HG03139 (cell line): ENCODE measurements at regions not wholly inside any gene's neighbourhood (a gene's known extent, or its start where the extent isn't known, plus 50 kb on each side); places are given as distances from the start of the nearest gene placed in this dataset.

ENCODE experiments used
- ATAC-seq: cut with Tn5 transposase; IDR thresholded peaks from one replicate; pipeline ENCODE4 v1.9.1; 2021; ENCODE audit not compliant: unreplicated experiment

GRCh38 chr4:151993521-151993920 is 232.7 kb upstream of the GATB start:
- ATAC-seq = no peak

GRCh38 chr4:151992332-151993154 is 231.7 kb upstream of the GATB start:
- no peak for ATAC-seq

- ATAC-seq = no peak
Observed at GRCh38 chr4:151991884-151992167, 231.0 kb upstream of the GATB start.

GRCh38 chr4:151991001-151991883 is 230.4 kb upstream of the GATB start:
- no peak for ATAC-seq

- no peak for ATAC-seq
Observed at GRCh38 chr4:151990201-151990600, 229.4 kb upstream of the GATB start.

- no peak for ATAC-seq
Observed at GRCh38 chr4:151988591-151988990, 227.8 kb upstream of the GATB start.

GRCh38 chr4:151987606-151988005 is 226.8 kb upstream of the GATB start:
- ATAC-seq = no peak

GRCh38 chr4:151983854-151984253 is 223.0 kb upstream of the GATB start:
- no peak for ATAC-seq

GRCh38 chr4:151979819-151980218 is 219.0 kb upstream of the GATB start:
- ATAC-seq = no peak

- ATAC-seq = no peak
Observed at GRCh38 chr4:151968643-151969042, 207.8 kb upstream of the GATB start.

- no peak for ATAC-seq
Observed at GRCh38 chr4:151967074-151967473, 206.3 kb upstream of the GATB start.

- no peak for ATAC-seq
Observed at GRCh38 chr4:151962138-151962823, 201.5 kb upstream of the GATB start.

- no peak for ATAC-seq
Observed at GRCh38 chr4:151961456-151961855, 200.6 kb upstream of the GATB start.

- ATAC-seq = no peak
Observed at GRCh38 chr4:151960449-151961230, 199.8 kb upstream of the GATB start.

GRCh38 chr4:151957153-151957552 is 196.3 kb upstream of the GATB start:
- no peak for ATAC-seq

- no peak for ATAC-seq
Observed at GRCh38 chr4:151955721-151956380, 195.0 kb upstream of the GATB start.

GRCh38 chr4:151953795-151954372 is 193.1 kb upstream of the GATB start:
- ATAC-seq = no peak

GRCh38 chr4:151953312-151953711 is 192.5 kb upstream of the GATB start:
- no peak for ATAC-seq

- ATAC-seq = no peak
Observed at GRCh38 chr4:151952711-151953254, 192.0 kb upstream of the GATB start.

- no peak for ATAC-seq
Observed at GRCh38 chr4:151952137-151952536, 191.3 kb upstream of the GATB start.
